Raji (cell line): ENCODE measurements at regions not wholly inside any gene's neighbourhood (a gene's known extent, or its start where the extent isn't known, plus 50 kb on each side); places are given as distances from the start of the nearest gene placed in this dataset.

Experiments used
- POLR2A ChIP-seq: IDR thresholded peaks from 2 replicates; pipeline ENCODE4 v1.6.1; 2011; ENCODE audit warnings: low read depth, low read length, control low read depth; ENCODE audit not compliant: insufficient read depth

- TF ChIP-seq POLR2A = no peak
These were observed 71.4 kb upstream of the SERP2 start for GRCh38 chr13:44302233-44302632.

GRCh38 chr13:44302940-44303575 is 70.6 kb upstream of the SERP2 start:
- TF ChIP-seq POLR2A = no peak

GRCh38 chr13:44303681-44304432 is 69.8 kb upstream of the SERP2 start:
- no peak for TF ChIP-seq POLR2A

- TF ChIP-seq POLR2A = no peak
These were observed 69.2 kb upstream of the SERP2 start for GRCh38 chr13:44304433-44304725.

- no peak for TF ChIP-seq POLR2A
These were observed 68.3 kb upstream of the SERP2 start for GRCh38 chr13:44305286-44305685.

GRCh38 chr13:44305917-44306370 is 67.7 kb upstream of the SERP2 start:
- TF ChIP-seq POLR2A = no peak

- no peak for TF ChIP-seq POLR2A
These were observed 67.0 kb upstream of the SERP2 start for GRCh38 chr13:44306371-44307192.

GRCh38 chr13:44307255-44307654 is 66.4 kb upstream of the SERP2 start:
- no peak for TF ChIP-seq POLR2A

GRCh38 chr13:44307844-44308243 is 65.8 kb upstream of the SERP2 start:
- no peak for TF ChIP-seq POLR2A

GRCh38 chr13:44308352-44308751 is 65.3 kb upstream of the SERP2 start:
- no peak for TF ChIP-seq POLR2A

- no peak for TF ChIP-seq POLR2A
These were observed 63.5 kb upstream of the SERP2 start for GRCh38 chr13:44309794-44310757.

- TF ChIP-seq POLR2A = no peak
These were observed 62.4 kb upstream of the SERP2 start for GRCh38 chr13:44311011-44311780.

GRCh38 chr13:44312131-44312530 is 61.5 kb upstream of the SERP2 start:
- no peak for TF ChIP-seq POLR2A
